ENCODE measurements at regions not wholly inside any gene's neighbourhood (a gene's known extent, or its start where the extent isn't known, plus 50 kb on each side); places are given as distances from the start of the nearest gene placed in this dataset.

GRCh38 chr4:127145006-127145540 lies 487.7 kb upstream of the INTU start:
- DNase-seq, result peak; percentile 47

- DNase-seq, result no peak
Observed at GRCh38 chr4:127148165-127148564, 484.6 kb upstream of the INTU start.

- no peak for DNase-seq
Observed at GRCh38 chr4:127149086-127149485, 483.7 kb upstream of the INTU start.

GRCh38 chr4:127151941-127152340 lies 480.8 kb upstream of the INTU start:
- DNase-seq, result no peak

- DNase-seq, result no peak
Observed at GRCh38 chr4:127155116-127155515, 477.6 kb upstream of the INTU start.

- no peak for DNase-seq
Observed at GRCh38 chr4:127155555-127155954, 477.2 kb upstream of the INTU start.

GRCh38 chr4:127162741-127163140 lies 470.0 kb upstream of the INTU start:
- DNase-seq, result no peak

GRCh38 chr4:127165971-127166370 lies 466.8 kb upstream of the INTU start:
- DNase-seq, result no peak

- no peak for DNase-seq
Observed at GRCh38 chr4:127174201-127174600, 458.6 kb upstream of the INTU start.

- DNase-seq, result no peak
Observed at GRCh38 chr4:127174616-127175015, 458.1 kb upstream of the INTU start.

- DNase-seq, result no peak
Observed at GRCh38 chr4:127179256-127180087, 453.3 kb upstream of the INTU start.

- no peak for DNase-seq
Observed at GRCh38 chr4:127181001-127181400, 451.8 kb upstream of the INTU start.

GRCh38 chr4:127182687-127183086 lies 450.1 kb upstream of the INTU start:
- no peak for DNase-seq

- no peak for DNase-seq
Observed at GRCh38 chr4:127188847-127189246, 443.9 kb upstream of the INTU start.

GRCh38 chr4:127194281-127194680 lies 438.5 kb upstream of the INTU start:
- no peak for DNase-seq

- DNase-seq, result no peak
Observed at GRCh38 chr4:127196655-127197352, 436.0 kb upstream of the INTU start.

- no peak for DNase-seq
Observed at GRCh38 chr4:127203562-127204200, 429.1 kb upstream of the INTU start.

GRCh38 chr4:127204322-127204721 lies 428.4 kb upstream of the INTU start:
- DNase-seq, result no peak

GRCh38 chr4:127209580-127210095 lies 423.1 kb upstream of the INTU start:
- DNase-seq, result no peak

- no peak for DNase-seq
Observed at GRCh38 chr4:127210893-127211649, 421.7 kb upstream of the INTU start.

- DNase-seq, result no peak
Observed at GRCh38 chr4:127211650-127212560, 420.9 kb upstream of the INTU start.

Data from NCI-H748 treated with DMSO at 0.1 percent for 48 hours (cell line).